IPS DF 6.9 (cell line): ENCODE measurements at regions not wholly inside any gene's neighbourhood (a gene's known extent, or its start where the extent isn't known, plus 50 kb on each side); places are given as distances from the start of the nearest gene placed in this dataset.

Source experiments
- DNase-seq: peaks from one replicate; pipeline ENCODE4 v3.0.0-alpha.2; 2013; ENCODE audit warnings: low read depth, low spot score
- H3K27ac ChIP-seq: one replicate; pipeline ENCODE4 v1.5.1; 2013; ENCODE audit warnings: low read length, control low read depth
- H3K27me3 ChIP-seq: 2 replicates; pipeline ENCODE4 v1.6.1; 2013; ENCODE audit warnings: mild to moderate bottlenecking, low read length; ENCODE audit not compliant: control insufficient read depth, insufficient read depth
- H3K36me3 ChIP-seq: 2 replicates; pipeline ENCODE4 v1.6.1; 2013; ENCODE audit warnings: low read length; ENCODE audit not compliant: control insufficient read depth, insufficient read depth
- H3K4me1 ChIP-seq: 2 replicates; pipeline ENCODE4 v1.6.1; 2013; ENCODE audit warnings: low read length; ENCODE audit not compliant: control insufficient read depth, insufficient read depth
- H3K4me3 ChIP-seq: 2 replicates; pipeline ENCODE4 v1.5.1; 2013; ENCODE audit warnings: mild to moderate bottlenecking, low read length
- H3K9me3 ChIP-seq: 2 replicates; pipeline ENCODE4 v1.6.1; 2013; ENCODE audit warnings: low read length, inconsistent platforms; ENCODE audit not compliant: control insufficient read depth, insufficient read depth
- WGBS: extraction: QIAGEN DNeasy Blood & Tissue Kit; methylation state at CpG from one replicate; pipeline ENCODE4 v1.1.7; 2013; ENCODE audit warnings: mixed read lengths, missing lambda C conversion rate; ENCODE audit not compliant: insufficient read length, insufficient coverage; 5-methylcytosine and 5-hydroxymethylcytosine counted together

- Histone ChIP-seq H3K27me3 (no peaks in the 10 kb centered on the region), H3K9me3 (no peaks in the 10 kb centered on the region), H3K4me3 (no peak overlapping the region), H3K27ac (no peak overlapping the region), H3K36me3 (no peaks in the 10 kb centered on the region), H3K4me1 (no peaks in the 10 kb centered on the region)
- DNase-seq, result no peak
- no CpG with 5 or more reads among the region's 1 CpG for WGBS
Measured at GRCh38 chr3:144375088-144375487, 403.5 kb downstream of the DIPK2A start.

GRCh38 chr3:144380849-144381248, 409.2 kb downstream of the DIPK2A start:
- no peaks in the 10 kb centered on the region for H3K9me3 ChIP-seq
- no peak for DNase-seq
- H3K27ac ChIP-seq, result no peak overlapping the region
- H3K36me3 ChIP-seq, result no peaks in the 10 kb centered on the region
- H3K27me3 ChIP-seq, result no peaks in the 10 kb centered on the region
- no peak overlapping the region for H3K4me3 ChIP-seq
- H3K4me1 ChIP-seq, result peaks cover 4% of the 10 kb centered on the region; the same call in 1 of the 2 replicates
- WGBS, result no CpG with 5 or more reads among the region's 4 CpGs

GRCh38 chr3:144381607-144382006, 410.0 kb downstream of the DIPK2A start:
- Histone ChIP-seq H3K9me3 (no peaks in the 10 kb centered on the region), H3K27ac (no peak overlapping the region), H3K36me3 (no peaks in the 10 kb centered on the region), H3K4me3 (no peak overlapping the region), H3K4me1 (peaks cover 4% of the 10 kb centered on the region; the same call in 1 of the 2 replicates), H3K27me3 (no peaks in the 10 kb centered on the region)
- no CpG with 5 or more reads among the region's 3 CpGs for WGBS
- DNase-seq, result no peak

- Histone ChIP-seq H3K36me3 (no peaks in the 10 kb centered on the region), H3K27ac (no peak overlapping the region), H3K4me1 (peaks cover 4% of the 10 kb centered on the region; the same call in 1 of the 2 replicates), H3K4me3 (no peak overlapping the region), H3K27me3 (no peaks in the 10 kb centered on the region), H3K9me3 (no peaks in the 10 kb centered on the region)
- DNase-seq, result no peak
- no CpG with 5 or more reads among the region's 2 CpGs for WGBS
Measured at GRCh38 chr3:144384241-144384979, 412.8 kb downstream of the DIPK2A start.

- Histone ChIP-seq H3K27ac (no peak overlapping the region), H3K9me3 (no peaks in the 10 kb centered on the region), H3K4me3 (no peak overlapping the region)
Measured at GRCh38 chr3:144390786-144391185, 419.2 kb downstream of the DIPK2A start.

GRCh38 chr3:144391236-144391635, 419.6 kb downstream of the DIPK2A start:
- Histone ChIP-seq H3K4me3 (no peak overlapping the region), H3K4me1 (no peaks in the 10 kb centered on the region), H3K36me3 (no peaks in the 10 kb centered on the region), H3K27me3 (no peaks in the 10 kb centered on the region), H3K27ac (no peak overlapping the region), H3K9me3 (no peaks in the 10 kb centered on the region)
- no peak for DNase-seq

More at GRCh38 chr3:144390786-144391185, 419.2 kb downstream of the DIPK2A start:
- Histone ChIP-seq H3K27me3 (no peaks in the 10 kb centered on the region), H3K36me3 (no peaks in the 10 kb centered on the region), H3K4me1 (no peaks in the 10 kb centered on the region)
- DNase-seq, result no peak

- no peak for DNase-seq
- no peaks in the 10 kb centered on the region for H3K9me3 ChIP-seq
- no peaks in the 10 kb centered on the region for H3K36me3 ChIP-seq
- H3K4me1 ChIP-seq, result no peaks in the 10 kb centered on the region
- H3K27me3 ChIP-seq, result no peaks in the 10 kb centered on the region
- no peak overlapping the region for H3K4me3 ChIP-seq
- H3K27ac ChIP-seq, result no peak overlapping the region
Measured at GRCh38 chr3:144394032-144394431, 422.4 kb downstream of the DIPK2A start.

GRCh38 chr3:144402430-144402829, 430.8 kb downstream of the DIPK2A start:
- no peak overlapping the region for H3K27ac ChIP-seq
- H3K36me3 ChIP-seq, result no peaks in the 10 kb centered on the region
- H3K9me3 ChIP-seq, result no peaks in the 10 kb centered on the region
- no CpG with 5 or more reads among the region's 5 CpGs for WGBS
- no peaks in the 10 kb centered on the region for H3K27me3 ChIP-seq
- H3K4me1 ChIP-seq, result no peaks in the 10 kb centered on the region
- no peak overlapping the region for H3K4me3 ChIP-seq
- DNase-seq, result no peak

- H3K9me3 ChIP-seq, result no peaks in the 10 kb centered on the region
- H3K36me3 ChIP-seq, result no peaks in the 10 kb centered on the region
- WGBS, result no CpG with 5 or more reads among the region's 3 CpGs
- no peak overlapping the region for H3K27ac ChIP-seq
- H3K27me3 ChIP-seq, result no peaks in the 10 kb centered on the region
- DNase-seq, result no peak
- H3K4me1 ChIP-seq, result no peaks in the 10 kb centered on the region
- H3K4me3 ChIP-seq, result no peak overlapping the region
Measured at GRCh38 chr3:144403040-144403457, 431.4 kb downstream of the DIPK2A start.

GRCh38 chr3:144407335-144407734, 435.7 kb downstream of the DIPK2A start:
- Histone ChIP-seq H3K36me3 (no peaks in the 10 kb centered on the region), H3K27me3 (no peaks in the 10 kb centered on the region), H3K9me3 (no peaks in the 10 kb centered on the region), H3K27ac (no peak overlapping the region), H3K4me3 (no peak overlapping the region), H3K4me1 (no peaks in the 10 kb centered on the region)
- WGBS, result no CpG with 5 or more reads among the region's 2 CpGs
- no peak for DNase-seq

GRCh38 chr3:144409319-144409718, 437.7 kb downstream of the DIPK2A start:
- Histone ChIP-seq H3K4me1 (no peaks in the 10 kb centered on the region), H3K27ac (no peak overlapping the region), H3K36me3 (no peaks in the 10 kb centered on the region), H3K4me3 (no peak overlapping the region), H3K27me3 (no peaks in the 10 kb centered on the region), H3K9me3 (no peaks in the 10 kb centered on the region)
- DNase-seq, result no peak
